ENCODE measurements at regions not wholly inside any gene's neighbourhood (a gene's known extent, or its start where the extent isn't known, plus 50 kb on each side); places are given as distances from the start of the nearest gene placed in this dataset.

GRCh38 chr13:88649855-88650254 is 978.7 kb downstream of the SLITRK5 start:
- Histone ChIP-seq H3K4me1 (ENCODE audit: control insufficient read depth, insufficient read depth, low read length, poor library complexity, severe bottlenecking) (no peaks in the 10 kb centered on the region), H3K4me3 (ENCODE audit: extremely low read depth, insufficient read depth, low read length, poor library complexity, severe bottlenecking) (no peak overlapping the region), H3K27ac (ENCODE audit: low read depth, low read length, severe bottlenecking) (no peak overlapping the region), H3K9me3 (ENCODE audit: control insufficient read depth, low read length) (no peaks in the 10 kb centered on the region), H3K36me3 (ENCODE audit: control insufficient read depth, insufficient read depth, low read length) (no peaks in the 10 kb centered on the region)
- WGBS, 2 experiments (ENCODE audit: insufficient coverage in 2 of 2), result no CpG with 5 or more reads among the region's 4 CpGs

DNA sequence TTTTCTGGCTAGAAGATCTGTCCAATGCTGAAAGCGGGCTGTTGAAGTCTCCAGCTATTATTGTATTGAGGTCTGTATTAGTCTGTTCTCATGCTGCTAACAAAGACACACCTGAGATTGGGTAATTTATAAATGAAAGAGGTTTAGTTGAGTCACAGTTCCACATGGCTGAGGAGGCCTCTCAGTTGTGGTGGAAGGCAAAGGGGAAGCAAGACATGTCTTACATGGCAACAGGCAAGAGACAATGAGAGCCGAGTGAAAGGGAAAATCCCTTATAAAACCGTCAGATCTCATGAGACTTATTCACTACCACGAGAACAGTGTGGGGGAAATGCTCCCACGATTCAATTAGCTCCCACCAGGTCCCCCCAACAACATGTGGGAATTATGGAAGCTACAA is 980.4 kb downstream of the SLITRK5 start:
- no peak overlapping the region for H3K27ac ChIP-seq (ENCODE audit: low read depth, low read length, severe bottlenecking)
- WGBS, 2 experiments (ENCODE audit: insufficient coverage in 2 of 2), result 85 to 88% methylated on average over 1 to 4 of the region's 5 CpGs
- H3K4me3 ChIP-seq (ENCODE audit: extremely low read depth, insufficient read depth, low read length, poor library complexity, severe bottlenecking), result no peak overlapping the region
- H3K9me3 ChIP-seq (ENCODE audit: control insufficient read depth, low read length), result no peaks in the 10 kb centered on the region
- no peaks in the 10 kb centered on the region for H3K36me3 ChIP-seq (ENCODE audit: control insufficient read depth, insufficient read depth, low read length)
- H3K4me1 ChIP-seq (ENCODE audit: control insufficient read depth, insufficient read depth, low read length, poor library complexity, severe bottlenecking), result no peaks in the 10 kb centered on the region

- no peaks in the 10 kb centered on the region for H3K36me3 ChIP-seq (ENCODE audit: control insufficient read depth, insufficient read depth, low read length)
- no peaks in the 10 kb centered on the region for H3K9me3 ChIP-seq (ENCODE audit: control insufficient read depth, low read length)
- H3K4me1 ChIP-seq (ENCODE audit: control insufficient read depth, insufficient read depth, low read length, poor library complexity, severe bottlenecking), result no peaks in the 10 kb centered on the region
- 71 to 78% methylated on average over 4 to 5 of the region's 6 CpGs for WGBS, 2 experiments (ENCODE audit: insufficient coverage in 2 of 2)
- H3K27ac ChIP-seq (ENCODE audit: low read depth, low read length, severe bottlenecking), result no peak overlapping the region
- no peak overlapping the region for H3K4me3 ChIP-seq (ENCODE audit: extremely low read depth, insufficient read depth, low read length, poor library complexity, severe bottlenecking)
These were observed 985.6 kb downstream of the SLITRK5 start for GRCh38 chr13:88656751-88657150.

GRCh38 chr13:88670509-88670908 is 999.3 kb downstream of the SLITRK5 start:
- Histone ChIP-seq H3K9me3 (ENCODE audit: control insufficient read depth, low read length) (no peaks in the 10 kb centered on the region), H3K36me3 (ENCODE audit: control insufficient read depth, insufficient read depth, low read length) (no peaks in the 10 kb centered on the region), H3K4me3 (ENCODE audit: extremely low read depth, insufficient read depth, low read length, poor library complexity, severe bottlenecking) (no peak overlapping the region), H3K4me1 (ENCODE audit: control insufficient read depth, insufficient read depth, low read length, poor library complexity, severe bottlenecking) (no peaks in the 10 kb centered on the region), H3K27ac (ENCODE audit: low read depth, low read length, severe bottlenecking) (no peak overlapping the region)
- 83% methylated on average over 1 of the region's 1 CpG; no CpG with 5 or more reads in 1 of the 2 experiments for WGBS, 2 experiments (ENCODE audit: insufficient coverage in 2 of 2)

GRCh38 chr13:88674841-88675240 is 1003.7 kb downstream of the SLITRK5 start:
- Histone ChIP-seq H3K9me3 (ENCODE audit: control insufficient read depth, low read length) (no peaks in the 10 kb centered on the region), H3K27ac (ENCODE audit: low read depth, low read length, severe bottlenecking) (no peak overlapping the region), H3K36me3 (ENCODE audit: control insufficient read depth, insufficient read depth, low read length) (no peaks in the 10 kb centered on the region), H3K4me3 (ENCODE audit: extremely low read depth, insufficient read depth, low read length, poor library complexity, severe bottlenecking) (no peak overlapping the region), H3K4me1 (ENCODE audit: control insufficient read depth, insufficient read depth, low read length, poor library complexity, severe bottlenecking) (no peaks in the 10 kb centered on the region)
- WGBS, 2 experiments (ENCODE audit: insufficient coverage in 2 of 2), result 88 to 92% methylated on average over 1 of the region's 2 CpGs

GRCh38 chr13:88675347-88675996 is 1004.3 kb downstream of the SLITRK5 start:
- H3K9me3 ChIP-seq (ENCODE audit: control insufficient read depth, low read length), result no peaks in the 10 kb centered on the region
- no peaks in the 10 kb centered on the region for H3K36me3 ChIP-seq (ENCODE audit: control insufficient read depth, insufficient read depth, low read length)
- H3K4me1 ChIP-seq (ENCODE audit: control insufficient read depth, insufficient read depth, low read length, poor library complexity, severe bottlenecking), result no peaks in the 10 kb centered on the region
- WGBS, 2 experiments (ENCODE audit: insufficient coverage in 2 of 2), result 100% methylated on average over 1 of the region's 2 CpGs; no CpG with 5 or more reads in 1 of the 2 experiments
- no peak overlapping the region for H3K27ac ChIP-seq (ENCODE audit: low read depth, low read length, severe bottlenecking)
- H3K4me3 ChIP-seq (ENCODE audit: extremely low read depth, insufficient read depth, low read length, poor library complexity, severe bottlenecking), result no peak overlapping the region

DNA sequence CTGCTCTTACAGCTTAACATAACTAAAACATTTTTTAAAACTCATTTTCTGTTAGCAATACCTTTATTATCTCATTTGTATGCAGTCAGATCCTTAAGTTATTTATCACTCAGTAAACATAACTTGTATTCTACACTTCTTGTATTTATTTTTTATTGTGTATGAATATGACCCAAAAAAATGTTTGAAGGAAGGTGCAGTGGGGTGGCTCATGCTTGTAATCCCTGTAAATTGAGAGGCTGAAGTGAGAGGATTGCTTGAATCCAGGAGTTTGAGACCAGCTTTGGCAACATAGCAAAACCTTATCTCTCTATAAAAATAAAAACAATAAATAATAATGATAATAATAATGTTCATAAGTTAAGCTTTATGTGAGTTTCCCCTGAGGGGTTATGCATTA is 1004.8 kb downstream of the SLITRK5 start:
- Histone ChIP-seq H3K4me3 (ENCODE audit: extremely low read depth, insufficient read depth, low read length, poor library complexity, severe bottlenecking) (no peak overlapping the region), H3K27ac (ENCODE audit: low read depth, low read length, severe bottlenecking) (no peak overlapping the region), H3K4me1 (ENCODE audit: control insufficient read depth, insufficient read depth, low read length, poor library complexity, severe bottlenecking) (no peaks in the 10 kb centered on the region), H3K9me3 (ENCODE audit: control insufficient read depth, low read length) (no peaks in the 10 kb centered on the region), H3K36me3 (ENCODE audit: control insufficient read depth, insufficient read depth, low read length) (no peaks in the 10 kb centered on the region)

DNA sequence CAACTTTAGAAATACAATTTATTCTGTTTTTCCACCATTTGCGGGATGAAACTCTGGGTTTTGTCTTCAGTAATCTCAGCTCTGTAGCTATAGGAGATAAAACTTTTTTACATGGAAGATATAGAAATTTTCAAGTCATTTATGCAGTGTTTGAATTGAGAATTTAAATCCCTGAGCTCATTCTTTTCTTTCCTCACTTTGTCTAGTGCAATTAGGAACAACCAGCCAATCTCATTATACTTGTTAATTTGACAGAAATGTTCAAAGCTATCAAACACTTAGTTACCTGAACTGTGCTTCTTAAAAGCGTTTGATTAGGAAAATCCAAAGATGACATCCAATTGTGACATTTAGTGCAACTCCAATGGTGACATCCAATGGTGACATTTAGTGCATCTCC is 1014.3 kb downstream of the SLITRK5 start:
- Histone ChIP-seq H3K4me3 (ENCODE audit: extremely low read depth, insufficient read depth, low read length, poor library complexity, severe bottlenecking) (no peak overlapping the region), H3K36me3 (ENCODE audit: control insufficient read depth, insufficient read depth, low read length) (no peaks in the 10 kb centered on the region), H3K4me1 (ENCODE audit: control insufficient read depth, insufficient read depth, low read length, poor library complexity, severe bottlenecking) (no peaks in the 10 kb centered on the region), H3K27ac (ENCODE audit: low read depth, low read length, severe bottlenecking) (no peak overlapping the region), H3K9me3 (ENCODE audit: control insufficient read depth, low read length) (no peaks in the 10 kb centered on the region)
- 89 to 100% methylated on average over 1 of the region's 2 CpGs for WGBS, 2 experiments (ENCODE audit: insufficient coverage in 2 of 2)

DNA sequence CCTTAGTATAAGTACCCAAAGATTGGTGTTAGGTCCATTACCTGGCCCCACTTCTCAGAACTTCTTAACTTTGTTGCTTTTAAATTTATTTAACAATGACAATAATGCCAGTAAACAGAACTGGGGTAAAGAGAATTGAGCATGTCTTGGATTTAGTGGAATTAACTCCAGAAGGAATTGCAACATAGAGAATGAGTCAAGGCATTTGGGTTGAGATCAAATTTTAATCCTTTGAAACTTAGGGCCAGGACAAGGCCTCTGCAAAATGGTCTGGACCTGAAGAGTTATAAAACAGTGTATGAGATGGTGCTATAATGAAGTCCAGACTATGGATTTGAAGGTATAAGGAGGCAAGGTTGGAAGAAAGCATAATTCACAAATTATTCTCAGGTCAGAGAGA is 1030.4 kb downstream of the SLITRK5 start:
- no peaks in the 10 kb centered on the region for H3K36me3 ChIP-seq (ENCODE audit: control insufficient read depth, insufficient read depth, low read length)
- H3K27ac ChIP-seq (ENCODE audit: low read depth, low read length, severe bottlenecking), result no peak overlapping the region
- peaks cover 4% of the 10 kb centered on the region for H3K4me1 ChIP-seq (ENCODE audit: control insufficient read depth, insufficient read depth, low read length, poor library complexity, severe bottlenecking)
- H3K9me3 ChIP-seq (ENCODE audit: control insufficient read depth, low read length), result no peaks in the 10 kb centered on the region
- no peak overlapping the region for H3K4me3 ChIP-seq (ENCODE audit: extremely low read depth, insufficient read depth, low read length, poor library complexity, severe bottlenecking)

GRCh38 chr13:88704600-88705275 is 1033.6 kb downstream of the SLITRK5 start:
- 73 to 88% methylated on average over 4 to 5 of the region's 7 CpGs for WGBS, 2 experiments (ENCODE audit: insufficient coverage in 2 of 2)

DNA sequence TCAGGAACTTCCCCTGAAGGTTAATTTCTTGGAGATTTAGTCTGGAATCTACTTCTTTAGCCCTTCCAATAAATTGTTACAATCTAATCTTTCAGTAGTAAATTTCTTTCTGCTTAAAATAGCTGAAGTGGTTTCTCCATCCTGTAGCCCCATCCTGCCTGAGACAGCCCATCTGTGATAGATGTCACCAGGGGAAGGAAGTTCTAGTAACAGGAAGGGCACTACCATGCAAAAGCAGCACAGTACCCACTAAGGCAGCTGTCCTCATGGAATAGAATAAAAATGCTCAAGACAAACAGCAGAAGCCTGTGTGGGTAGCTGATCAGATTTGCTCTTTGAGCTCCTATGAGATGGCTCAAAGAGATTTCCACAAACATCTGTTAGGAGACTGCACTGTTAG is 1036.5 kb downstream of the SLITRK5 start:
- Histone ChIP-seq H3K27ac (ENCODE audit: low read depth, low read length, severe bottlenecking) (no peak overlapping the region), H3K4me1 (ENCODE audit: control insufficient read depth, insufficient read depth, low read length, poor library complexity, severe bottlenecking) (peaks cover 4% of the 10 kb centered on the region), H3K36me3 (ENCODE audit: control insufficient read depth, insufficient read depth, low read length) (no peaks in the 10 kb centered on the region), H3K9me3 (ENCODE audit: control insufficient read depth, low read length) (no peaks in the 10 kb centered on the region), H3K4me3 (ENCODE audit: extremely low read depth, insufficient read depth, low read length, poor library complexity, severe bottlenecking) (no peak overlapping the region)

More at GRCh38 chr13:88704600-88705275, 1033.6 kb downstream of the SLITRK5 start:
- Histone ChIP-seq H3K4me3 (ENCODE audit: extremely low read depth, insufficient read depth, low read length, poor library complexity, severe bottlenecking) (no peak overlapping the region), H3K9me3 (ENCODE audit: control insufficient read depth, low read length) (no peaks in the 10 kb centered on the region), H3K4me1 (ENCODE audit: control insufficient read depth, insufficient read depth, low read length, poor library complexity, severe bottlenecking) (peaks cover 4% of the 10 kb centered on the region), H3K27ac (ENCODE audit: low read depth, low read length, severe bottlenecking) (peak overlapping the region; percentile 67), H3K36me3 (ENCODE audit: control insufficient read depth, insufficient read depth, low read length) (no peaks in the 10 kb centered on the region)

Measured in mesodermal cell (in vitro differentiated cells).